Middle frontal gyrus (tissue), 1 donor: ENCODE measurements at regions not wholly inside any gene's neighbourhood (a gene's known extent, or its start where the extent isn't known, plus 50 kb on each side); places are given as distances from the start of the nearest gene placed in this dataset.
A peak's percentile ranks its signal among the peaks of the same experiment; 100 is the strongest.

ENCODE experiments used
- DNase-seq: peaks from one replicate; pipeline ENCODE4 v3.0.0-alpha.2; 2015; ENCODE audit warnings: low spot score; ENCODE audit errors: extremely low spot score

GRCh38 chr14:51145246-51145645, 50.3 kb upstream of the TRIM9 start:
- DNase-seq, result no peak

- DNase-seq, result no peak
Measured at GRCh38 chr14:51147183-51147582, 52.3 kb upstream of the TRIM9 start.

GRCh38 chr14:51155326-51155725, 60.4 kb upstream of the TRIM9 start:
- no peak for DNase-seq

- DNase-seq, result no peak
Measured at GRCh38 chr14:51157012-51157411, 62.1 kb upstream of the TRIM9 start.

- DNase-seq, result no peak
Measured at GRCh38 chr14:51160871-51161270, 66.0 kb upstream of the TRIM9 start.

GRCh38 chr14:51165415-51165814, 70.5 kb upstream of the TRIM9 start:
- no peak for DNase-seq

- DNase-seq, result no peak
Measured at GRCh38 chr14:51167587-51168214, 72.3 kb upstream of the TMX1 start.

- DNase-seq, result no peak
Measured at GRCh38 chr14:51168215-51168613, 71.8 kb upstream of the TMX1 start.

GRCh38 chr14:51173863-51174262, 66.2 kb upstream of the TMX1 start:
- DNase-seq, result no peak

- no peak for DNase-seq
Measured at GRCh38 chr14:51176839-51177238, 63.2 kb upstream of the TMX1 start.

GRCh38 chr14:51180577-51180976, 59.5 kb upstream of the TMX1 start:
- DNase-seq, result no peak

- no peak for DNase-seq
Measured at GRCh38 chr14:51182131-51182565, 57.9 kb upstream of the TMX1 start.

GRCh38 chr14:51185180-51185579, 54.9 kb upstream of the TMX1 start:
- no peak for DNase-seq

GRCh38 chr14:51185754-51186153, 54.3 kb upstream of the TMX1 start:
- DNase-seq, result no peak

- peak; percentile 64 for DNase-seq
Measured at GRCh38 chr14:51188566-51189185, 51.4 kb upstream of the TMX1 start.

GRCh38 chr14:51189600-51190376, 50.3 kb upstream of the TMX1 start:
- no peak for DNase-seq
